Endodermal cell (in vitro differentiated cells): ENCODE measurements at regions not wholly inside any gene's neighbourhood (a gene's known extent, or its start where the extent isn't known, plus 50 kb on each side); places are given as distances from the start of the nearest gene placed in this dataset.

Experiments used
- DNase-seq: peaks from one replicate; pipeline ENCODE4 v3.0.0-alpha.2; 2017
- H3K27ac ChIP-seq: 2 replicates; pipeline ENCODE4 v1.5.1; 2013; ENCODE audit warnings: mild to moderate bottlenecking, low read depth, low read length, moderate library complexity
- H3K27me3 ChIP-seq: 2 replicates; pipeline ENCODE4 v1.6.1; 2013; ENCODE audit warnings: mild to moderate bottlenecking, low read length, moderate library complexity; ENCODE audit not compliant: insufficient read depth, control insufficient read depth, poor library complexity, severe bottlenecking
- H3K36me3 ChIP-seq: 2 replicates; pipeline ENCODE4 v1.7.0; 2013; ENCODE audit warnings: mild to moderate bottlenecking, low read length, moderate library complexity; ENCODE audit not compliant: control insufficient read depth, insufficient read depth
- H3K4me1 ChIP-seq: one replicate; pipeline ENCODE4 v1.7.0; 2013; ENCODE audit warnings: low read length; ENCODE audit not compliant: control insufficient read depth, insufficient read depth
- H3K4me3 ChIP-seq: 2 replicates; pipeline ENCODE4 v1.5.1; 2013; ENCODE audit warnings: mild to moderate bottlenecking, low read length, moderate library complexity
- H3K9ac ChIP-seq: 2 replicates; pipeline ENCODE4 v1.6.1; 2013; ENCODE audit warnings: mild to moderate bottlenecking, low read length, moderate library complexity; ENCODE audit not compliant: poor library complexity, severe bottlenecking; ENCODE audit errors: extremely low read depth
- H3K9me3 ChIP-seq: 2 replicates; pipeline ENCODE4 v1.6.1; 2013; ENCODE audit warnings: mild to moderate bottlenecking, low read length, moderate library complexity; ENCODE audit not compliant: control insufficient read depth
- H3K27ac Mint-ChIP-seq: 2 replicates; pipeline ENCODE4 v1.8.0; 2020; ENCODE audit warnings: mixed read lengths
- H3K27me3 Mint-ChIP-seq: 2 replicates; pipeline ENCODE4 v1.8.0; 2021; ENCODE audit warnings: mild to moderate bottlenecking, mixed read lengths; ENCODE audit not compliant: insufficient read depth
- H3K36me3 Mint-ChIP-seq: 2 replicates; pipeline ENCODE4 v1.8.0; 2020; ENCODE audit warnings: low read depth, mixed read lengths
- H3K4me1 Mint-ChIP-seq: 2 replicates; pipeline ENCODE4 v1.8.0; 2020; ENCODE audit warnings: mixed read lengths
- H3K4me3 Mint-ChIP-seq: 2 replicates; pipeline ENCODE4 v1.8.0; 2020; ENCODE audit warnings: mild to moderate bottlenecking, moderate library complexity, mixed read lengths
- H3K9me3 Mint-ChIP-seq: 2 replicates; pipeline ENCODE4 v1.8.0; 2020; ENCODE audit warnings: mild to moderate bottlenecking, mixed read lengths
- WGBS, 2 experiments: methylation state at CpG; one replicate each; pipeline versions ENCODE4 v1.1.5 to v1.1.7; 2013; ENCODE audit warnings: missing lambda C conversion rate in 2 of 2, mixed read lengths in 1 of 2; ENCODE audit not compliant: insufficient coverage in 1 of 2, insufficient read length in 1 of 2; 5-methylcytosine and 5-hydroxymethylcytosine counted together
- TF ChIP-seq, protein P1 (sequence below): fragments of 200-600 bp; sonication (generic); conservative IDR thresholded peaks from 2 replicates; pipeline ENCODE4 v1.5.0; 2021; ENCODE audit warnings: antibody characterized with exemption, mild to moderate bottlenecking

DNA sequence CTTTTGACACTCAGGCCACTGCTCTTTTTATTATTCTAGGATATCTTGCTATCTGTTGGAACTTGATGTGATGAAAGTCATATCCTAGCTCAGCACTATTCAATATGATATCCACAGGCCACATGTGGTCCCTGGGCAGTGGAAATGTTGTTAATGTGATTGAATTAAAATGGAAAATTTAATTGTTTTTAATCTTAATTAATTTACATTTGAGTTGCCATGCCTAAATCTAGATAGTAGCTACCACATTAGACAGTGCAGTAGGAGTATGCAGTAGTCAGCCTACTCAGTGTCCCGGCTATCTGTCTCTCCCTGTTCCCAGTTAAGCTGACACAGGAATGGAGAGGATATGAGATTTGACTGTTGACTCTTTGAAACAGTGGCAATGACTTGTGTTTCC is 460.2 kb downstream of the GBE1 start:
- H3K27ac ChIP-seq, result no peak overlapping the region
- no peaks in the 10 kb centered on the region for H3K27me3 Mint-ChIP-seq
- H3K36me3 ChIP-seq, result no peaks in the 10 kb centered on the region
- H3K9me3 Mint-ChIP-seq, result no peaks in the 10 kb centered on the region
- H3K4me3 ChIP-seq, result no peak overlapping the region
- H3K4me1 ChIP-seq, result no peaks in the 10 kb centered on the region
- H3K27ac Mint-ChIP-seq, result no peak overlapping the region
- TF ChIP-seq, protein P1, sequence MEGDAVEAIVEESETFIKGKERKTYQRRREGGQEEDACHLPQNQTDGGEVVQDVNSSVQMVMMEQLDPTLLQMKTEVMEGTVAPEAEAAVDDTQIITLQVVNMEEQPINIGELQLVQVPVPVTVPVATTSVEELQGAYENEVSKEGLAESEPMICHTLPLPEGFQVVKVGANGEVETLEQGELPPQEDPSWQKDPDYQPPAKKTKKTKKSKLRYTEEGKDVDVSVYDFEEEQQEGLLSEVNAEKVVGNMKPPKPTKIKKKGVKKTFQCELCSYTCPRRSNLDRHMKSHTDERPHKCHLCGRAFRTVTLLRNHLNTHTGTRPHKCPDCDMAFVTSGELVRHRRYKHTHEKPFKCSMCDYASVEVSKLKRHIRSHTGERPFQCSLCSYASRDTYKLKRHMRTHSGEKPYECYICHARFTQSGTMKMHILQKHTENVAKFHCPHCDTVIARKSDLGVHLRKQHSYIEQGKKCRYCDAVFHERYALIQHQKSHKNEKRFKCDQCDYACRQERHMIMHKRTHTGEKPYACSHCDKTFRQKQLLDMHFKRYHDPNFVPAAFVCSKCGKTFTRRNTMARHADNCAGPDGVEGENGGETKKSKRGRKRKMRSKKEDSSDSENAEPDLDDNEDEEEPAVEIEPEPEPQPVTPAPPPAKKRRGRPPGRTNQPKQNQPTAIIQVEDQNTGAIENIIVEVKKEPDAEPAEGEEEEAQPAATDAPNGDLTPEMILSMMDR, result no peak
- no peak overlapping the region for H3K4me3 Mint-ChIP-seq
- 80 to 96% methylated on average over 1 of the region's 1 CpG for WGBS, 2 experiments
- H3K27me3 ChIP-seq, result no peaks in the 10 kb centered on the region
- H3K9me3 ChIP-seq, result no peaks in the 10 kb centered on the region
- H3K9ac ChIP-seq, result no peak overlapping the region
- no peak for DNase-seq
- peaks cover 18% of the 10 kb centered on the region for H3K4me1 Mint-ChIP-seq
- H3K36me3 Mint-ChIP-seq, result no peaks in the 10 kb centered on the region

DNA sequence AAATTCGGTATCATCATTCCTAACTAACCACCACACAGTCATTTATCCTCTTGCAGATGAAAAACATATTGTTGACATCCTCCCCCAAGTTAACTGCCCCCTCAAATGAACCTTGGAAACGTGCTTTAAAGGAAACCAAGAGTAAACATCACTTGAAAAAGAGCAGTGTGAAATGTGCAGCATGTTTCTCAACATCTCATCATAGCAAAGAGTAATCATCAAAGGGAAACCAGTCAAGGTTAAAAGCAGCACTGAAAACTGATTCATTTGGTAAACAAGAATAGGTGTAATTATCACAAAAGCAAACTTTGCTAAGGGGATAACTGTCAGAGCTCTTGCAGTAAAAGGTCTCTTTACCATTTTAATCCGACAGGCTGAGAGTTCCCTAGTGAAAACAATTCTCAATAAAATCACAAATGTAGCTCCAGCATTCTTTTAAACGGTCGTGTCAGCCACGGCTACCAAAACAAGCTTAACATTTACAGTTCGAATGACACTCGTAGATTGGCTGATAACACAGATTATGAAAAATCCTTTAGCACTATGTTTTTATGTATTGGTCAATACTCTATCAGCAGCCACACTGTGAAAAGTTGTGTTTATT is 461.0 kb downstream of the GBE1 start:
- Histone ChIP-seq H3K4me1 (no peaks in the 10 kb centered on the region), H3K9me3 (no peaks in the 10 kb centered on the region), H3K4me3 (no peak overlapping the region), H3K27ac (no peak overlapping the region), H3K36me3 (no peaks in the 10 kb centered on the region), H3K9ac (no peak overlapping the region), H3K27me3 (no peaks in the 10 kb centered on the region)
- 74 to 79% methylated on average over 5 to 8 of the region's 8 CpGs for WGBS, 2 experiments
- Mint-ChIP-seq H3K36me3 (no peaks in the 10 kb centered on the region), H3K4me3 (no peak overlapping the region), H3K4me1 (peaks cover 18% of the 10 kb centered on the region), H3K27ac (no peak overlapping the region), H3K27me3 (no peaks in the 10 kb centered on the region), H3K9me3 (no peaks in the 10 kb centered on the region)
- TF ChIP-seq, protein P1, result no peak
- DNase-seq, result no peak

DNA sequence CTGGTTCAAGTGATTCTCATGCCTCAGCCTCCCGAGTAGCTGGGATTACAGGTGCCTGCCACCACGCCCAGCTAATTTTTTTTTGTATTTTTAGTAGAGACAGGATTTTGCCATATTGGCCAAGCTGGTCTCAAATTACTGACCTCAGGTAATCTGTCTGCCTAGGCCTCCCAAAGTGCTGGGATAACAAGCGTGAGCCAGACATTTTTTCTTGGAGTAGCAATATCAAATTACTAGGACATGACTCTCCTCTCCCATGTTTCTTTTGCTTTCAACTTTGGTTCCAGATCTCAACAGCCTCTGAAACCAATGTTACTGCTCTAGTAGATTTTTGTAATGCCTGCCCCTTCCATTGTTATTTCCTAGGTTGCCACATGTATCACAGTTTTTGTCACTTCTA is 462.0 kb downstream of the GBE1 start:
- Histone ChIP-seq H3K9me3 (no peaks in the 10 kb centered on the region), H3K9ac (no peak overlapping the region), H3K4me3 (no peak overlapping the region), H3K27me3 (no peaks in the 10 kb centered on the region), H3K4me1 (no peaks in the 10 kb centered on the region), H3K36me3 (no peaks in the 10 kb centered on the region), H3K27ac (no peak overlapping the region)
- H3K27ac Mint-ChIP-seq, result no peak overlapping the region
- no peaks in the 10 kb centered on the region for H3K36me3 Mint-ChIP-seq
- WGBS, 2 experiments, result 89 to 92% methylated on average over 3 of the region's 3 CpGs
- TF ChIP-seq, protein P1, result no peak
- H3K9me3 Mint-ChIP-seq, result no peaks in the 10 kb centered on the region
- no peak for DNase-seq
- no peak overlapping the region for H3K4me3 Mint-ChIP-seq
- H3K4me1 Mint-ChIP-seq, result peaks cover 18% of the 10 kb centered on the region
- no peaks in the 10 kb centered on the region for H3K27me3 Mint-ChIP-seq
